ENCODE measurements at regions not wholly inside any gene's neighbourhood (a gene's known extent, or its start where the extent isn't known, plus 50 kb on each side); places are given as distances from the start of the nearest gene placed in this dataset.

DNA sequence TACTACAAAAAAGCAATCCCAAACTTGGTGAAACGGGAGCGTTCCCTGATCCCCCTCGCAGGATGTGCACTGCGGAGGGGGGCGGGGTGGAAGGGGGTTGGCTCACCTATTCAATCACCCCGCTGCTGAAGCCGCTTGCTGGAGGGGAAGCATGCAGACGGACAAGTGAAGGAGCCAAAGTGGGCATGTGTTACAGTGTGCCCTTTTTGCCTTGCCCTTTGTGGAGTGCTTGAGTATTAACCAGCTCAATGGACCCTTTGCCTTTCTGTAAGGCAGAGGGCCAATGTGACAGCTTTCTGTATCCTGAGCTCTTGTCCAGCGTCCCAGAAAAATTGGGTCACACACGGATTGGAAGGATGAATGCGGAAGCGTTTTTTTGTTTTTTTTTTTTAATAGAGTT lies 348.9 kb upstream of the NPSR1 start:
- Histone ChIP-seq H3K27me3 (ENCODE audit: low read length) (peaks cover 15% of the 10 kb centered on the region), H3K9me3 (ENCODE audit: low read length) (no peaks in the 10 kb centered on the region), H3K36me3 (ENCODE audit: low read depth, low read length) (no peaks in the 10 kb centered on the region), H3K4me1 (ENCODE audit: insufficient read depth, low read length) (no peaks in the 10 kb centered on the region), H3K9ac (ENCODE audit: low read length) (no peak overlapping the region), H2AFZ (ENCODE audit: low read length) (no peak overlapping the region), H3K4me3 (ENCODE audit: low read length) (no peak overlapping the region), H3K9me2 (replicated peaks; ENCODE audit: low read length) (no peaks in the 10 kb centered on the region), H3K79me2 (ENCODE audit: low read length) (no peaks in the 10 kb centered on the region), H3F3A (ENCODE audit: low read length, unreplicated experiment) (no peaks in the 10 kb centered on the region), H3K4me2 (ENCODE audit: low read length) (no peak overlapping the region), H4K20me1 (ENCODE audit: low read length) (no peaks in the 10 kb centered on the region), H3K27ac (ENCODE audit: low read length) (no peak overlapping the region)
- intact Hi-C loops (cut with micrococcal nuclease) = no loop called here
- TF ChIP-seq CTCF (conservative IDR thresholded peaks at IDR 0.05; ENCODE audit: low read depth, low read length) (no peak), EZH2 (IDR thresholded peaks at IDR 0.05; ENCODE audit: low read length, unreplicated experiment) (no peak), EZH2phosphoT487 (IDR thresholded peaks at IDR 0.05; ENCODE audit: borderline replicate concordance, low read length) (no peak)
- ChIA-PET CTCF (no interaction called here), POLR2A (ENCODE audit: unreplicated experiment) (no interaction called here)
- BruUV-seq (replicated peaks) = no TSS peak
- ATAC-seq (no peak), DNase-seq (no peak)

DNA sequence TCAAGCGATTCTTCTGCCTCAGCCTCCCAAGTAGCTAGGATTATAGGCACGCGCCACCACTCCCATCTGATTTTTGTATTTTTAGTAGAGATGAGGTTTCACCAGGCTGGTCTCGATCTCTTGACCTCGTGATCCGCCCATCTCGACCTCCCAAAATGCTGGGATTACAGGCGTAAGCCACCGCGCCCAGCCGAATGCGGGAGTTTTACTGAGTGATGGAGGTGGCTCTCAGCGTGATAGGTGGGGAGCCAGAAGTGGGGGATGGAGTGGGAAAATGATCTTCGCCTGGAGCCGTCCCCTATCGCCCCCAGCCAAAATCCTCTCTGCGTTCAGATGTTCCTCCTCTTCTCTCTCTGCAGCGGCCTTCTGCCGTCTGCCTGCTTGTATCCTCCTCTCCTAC lies 348.4 kb upstream of the NPSR1 start:
- intact Hi-C loops (cut with micrococcal nuclease) = no loop called here
- Histone ChIP-seq H3K79me2 (ENCODE audit: low read length) (no peaks in the 10 kb centered on the region), H3K4me1 (ENCODE audit: insufficient read depth, low read length) (no peaks in the 10 kb centered on the region), H3K4me2 (ENCODE audit: low read length) (no peak overlapping the region), H3K4me3 (ENCODE audit: low read length) (no peak overlapping the region), H3K9ac (ENCODE audit: low read length) (no peak overlapping the region), H4K20me1 (ENCODE audit: low read length) (no peaks in the 10 kb centered on the region), H3K9me3 (ENCODE audit: low read length) (no peaks in the 10 kb centered on the region), H3K9me2 (replicated peaks; ENCODE audit: low read length) (no peaks in the 10 kb centered on the region), H3K27ac (ENCODE audit: low read length) (no peak overlapping the region), H3K27me3 (ENCODE audit: low read length) (peaks cover 15% of the 10 kb centered on the region), H3K36me3 (ENCODE audit: low read depth, low read length) (no peaks in the 10 kb centered on the region), H2AFZ (ENCODE audit: low read length) (no peak overlapping the region), H3F3A (ENCODE audit: low read length, unreplicated experiment) (no peaks in the 10 kb centered on the region)
- no peak for DNase-seq
- ChIA-PET CTCF (no interaction called here), POLR2A (ENCODE audit: unreplicated experiment) (no interaction called here)
- TF ChIP-seq CTCF (conservative IDR thresholded peaks at IDR 0.05; ENCODE audit: low read depth, low read length) (no peak), EZH2phosphoT487 (IDR thresholded peaks at IDR 0.05; ENCODE audit: borderline replicate concordance, low read length) (no peak)
- BruUV-seq (replicated peaks) = no TSS peak
- ATAC-seq = no peak

DNA sequence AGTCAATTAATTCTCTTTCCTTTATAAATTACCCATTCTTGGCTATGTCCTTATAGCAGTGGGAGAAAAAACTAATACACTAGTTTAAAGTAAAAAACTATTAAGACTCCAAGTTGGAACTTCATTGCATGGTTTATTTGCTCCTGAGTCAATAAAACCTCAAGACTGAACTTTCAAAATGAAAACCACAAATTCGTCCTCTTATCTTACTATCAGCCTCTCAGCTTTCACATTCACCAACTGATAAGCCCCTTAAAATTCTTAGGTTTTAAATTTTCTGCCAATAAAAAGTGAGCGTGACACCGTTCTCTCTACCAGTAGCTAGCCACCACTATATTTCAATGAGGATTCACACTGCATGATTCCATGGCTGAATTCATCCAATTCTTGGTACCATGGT lies 346.4 kb upstream of the NPSR1 start:
- no peak overlapping the region for H3K4me2 ChIP-seq (ENCODE audit: low read length)
- H3K9ac ChIP-seq (ENCODE audit: low read length) = no peak overlapping the region
- H3K36me3 ChIP-seq (ENCODE audit: low read depth, low read length) = no peaks in the 10 kb centered on the region
- ATAC-seq (no peak), DNase-seq (no peak)
- POLR2A ChIA-PET (ENCODE audit: unreplicated experiment) = no interaction called here
- H3K79me2 ChIP-seq (ENCODE audit: low read length) = no peaks in the 10 kb centered on the region
- H3K4me3 ChIP-seq (ENCODE audit: low read length) = no peak overlapping the region
- no peaks in the 10 kb centered on the region for H3F3A ChIP-seq (ENCODE audit: low read length, unreplicated experiment)
- no peak overlapping the region for H3K27ac ChIP-seq (ENCODE audit: low read length)
- TF ChIP-seq CTCF (conservative IDR thresholded peaks at IDR 0.05; ENCODE audit: low read depth, low read length) (no peak), EZH2phosphoT487 (IDR thresholded peaks at IDR 0.05; ENCODE audit: borderline replicate concordance, low read length) (no peak), EZH2 (IDR thresholded peaks at IDR 0.05; ENCODE audit: low read length, unreplicated experiment) (no peak)
- CTCF ChIA-PET = no interaction called here
- peaks cover 7% of the 10 kb centered on the region; the same call in 1 of the 2 replicates for H3K27me3 ChIP-seq (ENCODE audit: low read length)
- intact Hi-C loops (cut with micrococcal nuclease) = no loop called here
- H4K20me1 ChIP-seq (ENCODE audit: low read length) = no peaks in the 10 kb centered on the region
- no TSS peak for BruUV-seq (replicated peaks)
- H3K9me3 ChIP-seq (ENCODE audit: low read length) = no peaks in the 10 kb centered on the region
- no peak overlapping the region for H2AFZ ChIP-seq (ENCODE audit: low read length)
- no peaks in the 10 kb centered on the region for H3K9me2 ChIP-seq (replicated peaks; ENCODE audit: low read length)
- H3K4me1 ChIP-seq (ENCODE audit: insufficient read depth, low read length) = no peaks in the 10 kb centered on the region

Measured in PC-3 (cell line).